T-helper 2 cell treated with Interferon-gamma antibody and Interleukin-4, amounts not matched to agents 5 μg/mL and 100 μg/mL, for 36 hours (primary cell): ENCODE measurements at regions not wholly inside any gene's neighbourhood (a gene's known extent, or its start where the extent isn't known, plus 50 kb on each side); places are given as distances from the start of the nearest gene placed in this dataset.

Experiments
- DNase-seq: peaks from one replicate; pipeline ENCODE4 v3.0.0; 2021; ENCODE audit warnings: low spot score
- H3K27ac Mint-ChIP-seq: one replicate; pipeline ENCODE4 v1.8.0; 2021; ENCODE audit warnings: mild to moderate bottlenecking, mixed read lengths
- H3K27me3 Mint-ChIP-seq: one replicate; pipeline ENCODE4 v1.8.0; 2021; ENCODE audit warnings: low read depth, mixed read lengths
- H3K36me3 Mint-ChIP-seq: one replicate; pipeline ENCODE4 v1.8.0; 2021; ENCODE audit warnings: low read depth, mixed read lengths
- H3K4me1 Mint-ChIP-seq: one replicate; pipeline ENCODE4 v1.8.0; 2021; ENCODE audit warnings: low read depth, mixed read lengths
- H3K4me3 Mint-ChIP-seq: one replicate; pipeline ENCODE4 v1.8.0; 2022; ENCODE audit warnings: mild to moderate bottlenecking, moderate library complexity, mixed read lengths
- H3K9me3 Mint-ChIP-seq: one replicate; pipeline ENCODE4 v1.8.0; 2021; ENCODE audit warnings: mixed read lengths

DNA sequence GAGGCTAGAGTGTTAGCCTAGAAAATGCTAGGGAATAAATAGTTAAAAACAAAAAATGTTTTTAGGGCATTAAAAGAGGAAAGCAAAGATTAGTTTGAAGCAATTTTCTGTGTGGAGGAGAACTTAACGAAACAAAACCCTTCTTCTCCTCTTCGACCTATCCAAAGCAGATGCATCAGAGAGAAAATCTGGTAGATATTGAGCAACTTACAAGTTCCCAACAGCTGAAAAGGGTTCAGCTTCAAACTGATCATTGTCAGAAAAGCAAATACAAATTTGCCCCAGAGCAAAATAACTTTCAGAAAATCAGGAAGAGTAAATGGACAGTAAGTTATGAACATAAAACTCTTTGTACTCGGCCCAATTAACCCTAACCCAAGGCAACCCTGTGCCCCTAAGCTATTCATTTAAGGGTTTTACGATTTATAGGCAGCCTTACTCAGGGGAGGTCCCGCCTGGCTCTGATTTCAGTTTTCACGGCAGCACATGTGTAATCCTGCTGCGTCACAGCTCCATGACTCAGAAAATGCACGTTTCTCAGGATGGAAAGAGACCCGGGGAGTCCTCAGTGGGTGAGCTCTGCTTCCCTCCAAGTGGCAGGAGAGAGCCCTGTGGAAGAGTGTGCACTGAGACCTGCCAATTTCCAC is 405.7 kb upstream of the SALL1 start:
- Mint-ChIP-seq H3K36me3 (no peaks in the 10 kb centered on the region), H3K4me1 (no peaks in the 10 kb centered on the region)
- no peak for DNase-seq

DNA sequence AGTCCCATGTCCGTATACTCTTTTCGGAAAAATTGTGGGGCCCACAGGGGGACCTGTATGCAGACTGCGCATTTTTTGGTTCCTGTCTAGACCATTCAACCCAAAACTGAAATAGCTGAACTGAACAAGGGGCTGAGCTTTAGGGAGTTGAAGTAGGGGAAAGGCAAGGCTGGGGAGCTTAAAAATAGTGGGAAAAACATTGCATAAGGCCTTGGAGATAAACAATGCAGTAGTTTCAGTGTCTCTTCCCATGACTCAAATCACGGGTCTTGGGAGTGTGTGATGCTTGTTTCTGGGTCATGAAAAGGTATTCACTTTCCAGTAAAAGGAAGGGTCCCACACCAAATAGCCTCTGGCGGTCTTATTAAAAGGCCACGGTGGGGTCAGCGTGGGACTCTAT is 402.8 kb upstream of the SALL1 start:
- DNase-seq = no peak
- Mint-ChIP-seq H3K27ac (no peak overlapping the region), H3K36me3 (no peaks in the 10 kb centered on the region), H3K4me1 (no peaks in the 10 kb centered on the region), H3K27me3 (no peaks in the 10 kb centered on the region), H3K4me3 (no peak overlapping the region), H3K9me3 (peaks cover 17% of the 10 kb centered on the region)

More for the DNA sequence above, 405.7 kb upstream of the SALL1 start:
- Mint-ChIP-seq H3K4me3 (no peak overlapping the region), H3K27me3 (no peaks in the 10 kb centered on the region), H3K9me3 (peaks cover 12% of the 10 kb centered on the region), H3K27ac (no peak overlapping the region)

DNA sequence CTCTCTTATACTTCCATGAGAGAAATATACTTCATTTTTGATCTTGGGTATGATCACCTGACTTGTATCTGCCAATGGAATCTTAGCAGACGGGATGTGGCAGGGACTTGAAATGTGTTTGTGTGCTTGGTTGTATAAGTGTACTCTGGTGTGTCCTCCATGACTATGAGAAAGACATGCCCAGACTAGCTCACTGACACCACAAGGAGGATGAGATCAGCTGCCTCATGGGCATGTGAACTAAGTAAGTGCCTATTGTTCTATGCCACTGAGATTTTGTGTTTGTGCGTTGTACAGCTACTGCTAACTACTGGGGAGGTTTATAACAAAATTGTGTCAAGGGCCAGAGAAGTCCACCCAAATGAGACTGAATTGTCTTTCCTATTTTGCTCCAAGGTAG is 402.2 kb upstream of the SALL1 start:
- H3K4me1 Mint-ChIP-seq = no peaks in the 10 kb centered on the region
- DNase-seq = no peak
- H3K4me3 Mint-ChIP-seq = no peak overlapping the region
- H3K9me3 Mint-ChIP-seq = peaks cover 17% of the 10 kb centered on the region
- no peaks in the 10 kb centered on the region for H3K36me3 Mint-ChIP-seq
- no peak overlapping the region for H3K27ac Mint-ChIP-seq
- H3K27me3 Mint-ChIP-seq = no peaks in the 10 kb centered on the region

DNA sequence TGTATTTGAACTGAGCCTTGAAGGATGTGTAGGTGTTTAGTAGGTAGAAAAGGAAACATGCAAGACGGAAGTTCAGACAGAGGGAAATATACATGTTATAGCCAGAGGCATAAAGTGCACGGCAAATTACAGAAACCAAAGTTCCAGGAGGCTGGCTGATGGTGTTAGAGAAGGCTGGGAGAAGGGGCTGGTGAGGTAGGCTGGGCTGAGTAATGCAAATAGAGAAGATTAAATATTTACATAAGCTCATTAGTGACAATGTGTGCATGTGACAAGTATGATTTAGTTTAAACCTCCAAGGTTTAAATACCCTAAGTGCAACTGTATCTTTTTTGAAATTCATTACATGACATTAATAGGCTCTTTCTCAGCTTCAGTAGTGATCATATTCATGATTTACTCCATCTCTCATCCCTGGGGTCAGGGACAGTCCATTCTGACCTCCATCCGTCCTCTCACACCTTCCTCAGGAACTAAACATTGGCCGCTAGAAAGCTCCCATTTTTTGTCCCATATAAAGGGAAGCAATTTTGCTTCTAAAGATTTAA is 399.8 kb upstream of the SALL1 start:
- H3K27me3 Mint-ChIP-seq = no peaks in the 10 kb centered on the region
- no peaks in the 10 kb centered on the region for H3K4me1 Mint-ChIP-seq
- H3K4me3 Mint-ChIP-seq = no peak overlapping the region
- DNase-seq = no peak
- peaks cover 16% of the 10 kb centered on the region for H3K9me3 Mint-ChIP-seq
- no peak overlapping the region for H3K27ac Mint-ChIP-seq
- H3K36me3 Mint-ChIP-seq = no peaks in the 10 kb centered on the region

DNA sequence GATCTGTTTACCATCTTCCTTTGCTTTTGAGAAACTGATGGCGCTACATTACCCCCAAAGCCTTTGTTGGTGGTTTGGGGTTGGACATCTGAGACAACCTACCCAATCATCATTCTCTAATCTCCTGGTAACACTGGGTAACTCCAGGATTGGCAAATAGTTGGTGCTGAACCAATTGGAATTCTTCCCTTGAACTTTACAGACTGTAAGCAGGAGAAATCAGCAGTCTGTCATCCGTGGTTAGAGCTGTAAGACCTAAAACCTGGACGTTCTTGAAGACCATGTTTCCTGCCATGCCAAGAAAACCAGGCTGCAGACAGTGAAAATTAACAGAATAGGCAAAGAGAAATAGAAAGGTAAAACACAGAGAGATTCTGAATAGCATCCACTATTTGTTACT is 398.8 kb upstream of the SALL1 start:
- H3K4me3 Mint-ChIP-seq = no peak overlapping the region
- no peaks in the 10 kb centered on the region for H3K27me3 Mint-ChIP-seq

DNA sequence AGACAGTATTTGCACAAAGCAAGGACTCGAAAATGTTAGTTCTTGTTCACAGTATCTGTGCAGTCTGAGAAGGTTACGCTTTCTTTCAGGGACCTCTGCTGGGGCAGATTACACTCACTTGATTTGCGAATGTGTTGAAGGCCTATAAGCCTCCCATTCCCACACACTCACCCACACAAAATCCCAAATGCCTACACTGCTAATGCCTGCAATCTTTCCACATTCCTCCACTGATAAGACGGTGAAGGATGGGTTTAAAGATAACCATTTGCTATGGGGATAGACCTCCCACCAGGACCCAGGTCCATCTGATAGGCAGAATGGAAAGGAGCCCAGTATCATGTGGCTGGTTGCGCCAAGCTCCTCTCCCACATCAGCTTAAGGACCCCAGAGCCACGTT is 394.9 kb upstream of the SALL1 start:
- DNase-seq = no peak
- Mint-ChIP-seq H3K27ac (no peak overlapping the region), H3K4me1 (no peaks in the 10 kb centered on the region), H3K27me3 (no peaks in the 10 kb centered on the region), H3K4me3 (no peak overlapping the region), H3K9me3 (peaks cover 10% of the 10 kb centered on the region), H3K36me3 (no peaks in the 10 kb centered on the region)

More for the DNA sequence above, 398.8 kb upstream of the SALL1 start:
- DNase-seq = no peak
- H3K36me3 Mint-ChIP-seq = no peaks in the 10 kb centered on the region
- H3K9me3 Mint-ChIP-seq = peaks cover 10% of the 10 kb centered on the region
- no peaks in the 10 kb centered on the region for H3K4me1 Mint-ChIP-seq
- H3K27ac Mint-ChIP-seq = no peak overlapping the region

DNA sequence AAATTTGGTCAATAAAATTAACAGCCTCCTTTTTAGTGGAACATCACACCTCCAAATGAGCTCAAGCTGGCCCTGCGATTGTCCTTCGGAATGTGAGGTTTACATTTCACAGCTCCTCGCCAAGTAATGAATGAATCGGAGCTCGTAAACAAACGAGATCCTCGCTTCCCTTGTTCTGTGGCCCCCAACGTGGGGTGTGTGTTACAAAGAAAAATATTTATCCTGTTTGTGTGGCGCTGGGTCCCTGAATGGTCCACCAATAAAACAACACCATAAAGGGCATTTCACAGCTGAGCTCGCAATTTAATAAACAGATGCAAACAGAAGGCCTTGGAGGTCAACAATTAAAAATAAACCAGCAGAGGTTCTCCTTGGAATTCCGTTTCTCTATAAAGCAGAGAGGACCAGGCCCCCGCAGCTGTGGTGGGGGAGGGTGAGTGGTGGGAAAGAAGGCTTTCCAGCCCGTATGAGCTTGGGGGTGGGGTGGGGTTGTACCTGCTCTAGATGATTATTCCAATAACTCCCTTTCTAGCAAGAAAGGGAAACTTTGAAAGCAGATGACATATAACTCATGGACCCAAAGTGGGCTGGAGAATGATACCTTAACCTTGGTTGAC is 393.9 kb upstream of the SALL1 start:
- Mint-ChIP-seq H3K4me1 (no peaks in the 10 kb centered on the region), H3K4me3 (no peak overlapping the region), H3K27me3 (no peaks in the 10 kb centered on the region), H3K27ac (no peak overlapping the region), H3K9me3 (peaks cover 10% of the 10 kb centered on the region), H3K36me3 (no peaks in the 10 kb centered on the region)
- no peak for DNase-seq

DNA sequence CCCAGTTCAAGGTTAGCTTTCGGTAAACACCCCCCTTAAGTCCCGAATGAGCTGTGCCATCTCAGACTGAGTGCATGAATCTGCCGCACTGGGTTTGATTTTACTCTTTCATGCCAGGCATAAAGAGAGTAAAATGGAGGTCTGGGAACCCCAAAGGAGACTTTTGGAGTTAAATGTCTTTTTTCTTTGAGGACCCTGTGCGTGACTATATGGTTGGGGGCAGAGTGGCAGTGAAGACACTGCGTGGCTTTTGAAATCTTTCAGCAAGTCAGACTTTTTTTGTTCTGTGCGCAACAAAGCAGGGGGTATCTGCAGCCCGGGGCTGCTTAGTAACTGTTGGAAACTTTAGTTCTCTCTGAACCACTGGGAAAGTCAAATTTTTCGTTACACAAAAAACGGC is 392.9 kb upstream of the SALL1 start:
- Mint-ChIP-seq H3K27me3 (no peaks in the 10 kb centered on the region), H3K4me1 (no peaks in the 10 kb centered on the region), H3K36me3 (no peaks in the 10 kb centered on the region), H3K27ac (no peak overlapping the region), H3K9me3 (peaks cover 6% of the 10 kb centered on the region), H3K4me3 (no peak overlapping the region)
- DNase-seq = no peak

DNA sequence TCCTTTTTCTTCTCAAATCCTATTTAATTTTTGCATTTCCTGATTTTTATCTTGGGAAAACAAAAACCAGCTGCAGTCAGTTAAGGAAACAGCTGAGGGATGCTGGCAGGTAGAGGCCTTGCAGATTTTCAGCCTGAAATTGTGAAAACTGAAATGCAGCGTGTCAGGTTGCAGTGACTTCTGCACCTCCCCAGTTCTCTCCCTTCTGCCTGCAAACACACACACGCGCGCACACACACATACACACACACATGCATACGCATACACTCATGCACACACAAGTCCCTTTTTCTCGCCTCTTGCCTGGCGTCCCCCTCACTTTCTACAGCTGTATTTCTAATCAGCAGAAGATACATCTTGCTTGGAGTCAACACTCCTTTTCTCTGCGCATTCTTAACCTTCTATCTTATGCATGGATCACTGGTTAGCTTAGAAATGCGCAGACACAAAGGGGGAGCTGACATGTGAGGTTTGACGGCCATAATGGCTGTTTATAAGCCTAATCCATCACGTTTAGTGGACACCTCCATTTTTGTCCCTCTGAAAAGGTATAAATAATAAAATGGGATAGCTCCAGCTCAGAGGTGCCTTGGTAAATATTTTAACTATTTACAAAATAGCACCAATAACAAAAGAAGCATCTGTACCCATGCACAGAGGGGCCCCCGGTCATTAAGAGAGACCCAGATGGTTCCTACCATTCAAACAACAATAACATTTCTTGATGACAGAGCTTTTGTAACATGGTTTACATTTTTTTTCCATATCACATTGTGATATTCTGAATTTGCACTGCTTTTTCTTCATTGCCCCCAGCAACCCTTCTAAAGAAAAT is 392.1 kb upstream of the SALL1 start:
- H3K27me3 Mint-ChIP-seq = no peaks in the 10 kb centered on the region
- no peak overlapping the region for H3K27ac Mint-ChIP-seq
- no peak overlapping the region for H3K4me3 Mint-ChIP-seq
- H3K9me3 Mint-ChIP-seq = peaks cover 6% of the 10 kb centered on the region
- H3K4me1 Mint-ChIP-seq = no peaks in the 10 kb centered on the region
- no peak for DNase-seq
- no peaks in the 10 kb centered on the region for H3K36me3 Mint-ChIP-seq

DNA sequence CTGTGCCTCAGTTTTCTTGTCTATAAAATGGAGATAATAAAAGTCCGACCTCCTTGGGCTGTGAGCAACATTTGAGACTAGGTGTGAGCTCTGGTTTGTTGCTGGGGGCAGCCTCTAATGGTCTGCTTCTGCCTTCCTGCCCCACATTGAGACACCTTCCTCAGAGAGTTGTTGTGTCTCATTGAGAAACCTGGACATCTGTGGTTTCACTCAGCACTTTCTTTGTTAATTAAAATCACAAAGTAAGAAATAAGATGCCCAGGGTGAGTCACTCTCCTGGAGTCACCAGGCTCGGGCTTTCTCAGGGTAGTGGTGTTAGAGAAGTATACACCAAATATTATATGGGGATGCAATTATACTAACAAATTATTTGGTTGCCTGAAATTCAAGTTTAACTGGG is 389.2 kb upstream of the SALL1 start:
- no peak overlapping the region for H3K4me3 Mint-ChIP-seq
- no peaks in the 10 kb centered on the region for H3K4me1 Mint-ChIP-seq
- peaks cover 13% of the 10 kb centered on the region for H3K9me3 Mint-ChIP-seq
- no peaks in the 10 kb centered on the region for H3K27me3 Mint-ChIP-seq
- H3K36me3 Mint-ChIP-seq = no peaks in the 10 kb centered on the region
- no peak for DNase-seq
- H3K27ac Mint-ChIP-seq = no peak overlapping the region

DNA sequence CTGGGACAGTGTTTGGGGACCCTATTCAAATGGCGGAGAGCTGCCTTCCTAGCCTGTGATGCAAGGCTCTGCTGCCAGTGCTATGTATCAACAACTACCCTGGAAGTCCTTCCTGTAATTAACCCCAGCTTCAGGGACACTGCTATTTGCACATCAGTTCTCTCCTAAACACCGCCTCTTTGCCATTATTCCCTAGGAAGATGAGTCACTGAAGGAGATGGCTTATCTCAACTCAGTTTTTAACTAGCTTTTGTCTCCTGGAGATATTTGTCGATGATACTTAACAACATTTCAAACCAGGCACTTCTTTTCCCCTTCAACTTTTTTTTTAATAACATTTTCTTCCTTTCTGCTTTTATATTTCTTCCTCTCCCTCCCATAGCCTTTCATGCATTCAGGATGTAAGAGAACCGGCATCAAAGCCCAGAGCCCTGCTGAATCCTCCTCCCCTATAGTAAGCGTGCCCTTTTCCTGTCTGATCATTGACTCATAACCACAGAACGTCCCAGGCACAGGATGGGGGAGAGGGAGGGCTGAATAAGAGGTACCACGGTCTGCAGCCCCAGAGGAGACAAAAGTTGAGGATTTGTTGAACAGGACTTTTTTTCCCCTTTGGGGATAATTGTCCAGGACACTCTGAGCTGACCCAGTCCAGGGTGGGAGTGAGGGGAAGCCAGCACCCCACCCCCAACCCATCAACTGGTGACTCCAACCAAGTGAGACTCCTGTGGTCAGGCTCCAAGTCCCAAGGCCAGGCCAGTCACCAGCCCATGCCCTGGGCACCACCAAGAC is 387.8 kb upstream of the SALL1 start:
- H3K36me3 Mint-ChIP-seq = no peaks in the 10 kb centered on the region
- no peak overlapping the region for H3K27ac Mint-ChIP-seq
- H3K4me1 Mint-ChIP-seq = no peaks in the 10 kb centered on the region
- no peak overlapping the region for H3K4me3 Mint-ChIP-seq
- no peaks in the 10 kb centered on the region for H3K27me3 Mint-ChIP-seq
- peaks cover 18% of the 10 kb centered on the region for H3K9me3 Mint-ChIP-seq
- no peak for DNase-seq

DNA sequence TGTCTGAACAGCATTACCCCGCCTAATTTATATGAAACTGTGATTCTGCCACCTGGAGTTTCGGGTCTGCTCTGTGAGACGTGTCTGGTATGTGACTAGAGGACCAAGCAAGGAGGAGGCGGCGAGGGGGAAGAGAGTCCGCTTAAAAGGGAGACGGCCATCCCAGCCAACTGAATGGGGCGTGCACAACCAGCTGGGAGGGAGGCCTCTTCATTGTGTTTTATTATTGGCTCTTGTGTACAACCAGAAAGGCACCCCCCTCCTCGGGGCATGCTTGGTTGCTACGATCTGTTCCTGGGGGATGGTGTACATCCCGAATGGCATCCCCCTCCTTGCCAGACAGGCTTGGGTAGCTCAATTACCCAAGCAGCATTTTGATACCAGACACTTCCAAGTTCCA is 384.5 kb upstream of the SALL1 start:
- H3K27ac Mint-ChIP-seq = no peak overlapping the region
- H3K36me3 Mint-ChIP-seq = no peaks in the 10 kb centered on the region
- H3K4me3 Mint-ChIP-seq = no peak overlapping the region
- H3K9me3 Mint-ChIP-seq = peaks cover 16% of the 10 kb centered on the region
- no peak for DNase-seq
- no peaks in the 10 kb centered on the region for H3K27me3 Mint-ChIP-seq
- H3K4me1 Mint-ChIP-seq = no peaks in the 10 kb centered on the region

DNA sequence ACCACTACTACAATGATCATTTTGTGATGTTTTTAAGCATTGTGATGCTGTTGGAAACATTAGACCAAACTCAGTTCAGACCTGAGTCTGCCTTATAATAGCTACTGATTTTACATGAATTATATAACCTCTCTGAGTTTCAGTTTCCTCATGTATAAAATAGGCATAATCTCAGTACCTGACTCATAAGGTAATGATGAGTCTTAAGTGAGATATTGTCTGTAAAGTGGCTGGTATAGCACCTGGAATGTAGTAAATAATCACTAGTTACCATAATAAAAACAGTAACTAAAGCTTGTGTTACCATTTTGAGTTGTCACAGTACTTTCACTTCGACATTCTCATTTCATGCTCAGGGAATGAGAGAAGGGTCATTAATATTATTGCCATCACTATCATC is 381.5 kb upstream of the SALL1 start:
- peaks cover 26% of the 10 kb centered on the region for H3K9me3 Mint-ChIP-seq
- no peak overlapping the region for H3K4me3 Mint-ChIP-seq
- no peaks in the 10 kb centered on the region for H3K27me3 Mint-ChIP-seq
- H3K4me1 Mint-ChIP-seq = no peaks in the 10 kb centered on the region
- DNase-seq = no peak
- H3K27ac Mint-ChIP-seq = no peak overlapping the region
- no peaks in the 10 kb centered on the region for H3K36me3 Mint-ChIP-seq
